Activated naive CD4-positive, alpha-beta T cell treated with anti-CD3 and anti-CD28 coated beads for 36 hours (primary cell): ENCODE measurements at regions not wholly inside any gene's neighbourhood (a gene's known extent, or its start where the extent isn't known, plus 50 kb on each side); places are given as distances from the start of the nearest gene placed in this dataset.
"Not testable (repeated sequence)": the region's sequence is repeated elsewhere in the genome, so short reads cannot be mapped to it uniquely, and the experiment has no call there.

Source experiments
- CTCF ChIA-PET: fragments of 350-600 bp; sonication (Branson Sonifier 250); formaldehyde crosslinking; loops from one replicate; lab custom pipeline; 2021; ENCODE audit warnings: antibody characterized with exemption; lab: Charles Lee
- DNase-seq: peaks from one replicate; pipeline ENCODE4 v3.0.0-alpha.2; 2020
- H3K27ac Mint-ChIP-seq: one replicate; pipeline ENCODE4 v1.8.0; 2021; ENCODE audit warnings: mild to moderate bottlenecking, mixed read lengths
- H3K27me3 Mint-ChIP-seq: one replicate; pipeline ENCODE4 v1.8.0; 2021; ENCODE audit warnings: low read depth, mixed read lengths
- H3K36me3 Mint-ChIP-seq: one replicate; pipeline ENCODE4 v1.8.0; 2021; ENCODE audit warnings: low read depth, mixed read lengths
- H3K4me1 Mint-ChIP-seq: one replicate; pipeline ENCODE4 v1.8.0; 2021; ENCODE audit warnings: low read depth, mixed read lengths
- H3K4me3 Mint-ChIP-seq: one replicate; pipeline ENCODE4 v1.8.0; 2021; ENCODE audit warnings: mild to moderate bottlenecking, moderate library complexity, mixed read lengths
- H3K9me3 Mint-ChIP-seq: one replicate; pipeline ENCODE4 v1.8.0; 2021; ENCODE audit warnings: mixed read lengths
- intact Hi-C: fragments of 100-400 bp; cut with micrococcal nuclease; formaldehyde crosslinking; loops from one replicate; pipeline ENCODE4 v1.15.1; 2023

GRCh38 chr6:978937-979685 lies 286.2 kb upstream of the EXOC2 start:
- CTCF ChIA-PET: no interaction called here
- no peak overlapping the region for H3K27ac Mint-ChIP-seq
- peaks cover 19% of the 10 kb centered on the region for H3K9me3 Mint-ChIP-seq
- peaks cover 22% of the 10 kb centered on the region for H3K27me3 Mint-ChIP-seq
- no peak overlapping the region for H3K4me3 Mint-ChIP-seq
- DNase-seq: no peak
- intact Hi-C loops: no loop called here
- no peaks in the 10 kb centered on the region for H3K4me1 Mint-ChIP-seq
- H3K36me3 Mint-ChIP-seq: no peaks in the 10 kb centered on the region

GRCh38 chr6:977226-977625 lies 284.3 kb upstream of the EXOC2 start:
- DNase-seq, H3K4me3 Mint-ChIP-seq, H3K36me3 Mint-ChIP-seq, CTCF ChIA-PET, H3K27ac Mint-ChIP-seq, intact Hi-C loops, H3K4me1 Mint-ChIP-seq: not testable (repeated sequence)
- peaks cover 24% of the 10 kb centered on the region for H3K27me3 Mint-ChIP-seq
- peaks cover 19% of the 10 kb centered on the region for H3K9me3 Mint-ChIP-seq

- intact Hi-C loops: no loop called here
- Mint-ChIP-seq H3K4me3 (no peak overlapping the region), H3K4me1 (no peaks in the 10 kb centered on the region), H3K36me3 (no peaks in the 10 kb centered on the region), H3K9me3 (peaks cover 13% of the 10 kb centered on the region), H3K27me3 (peaks cover 14% of the 10 kb centered on the region), H3K27ac (no peak overlapping the region)
- CTCF ChIA-PET: no interaction called here
- no peak for DNase-seq
These were observed 279.2 kb upstream of the EXOC2 start for GRCh38 chr6:971981-972640.

- H3K27me3 Mint-ChIP-seq: peaks cover 12% of the 10 kb centered on the region
- no peak overlapping the region for H3K4me3 Mint-ChIP-seq
- H3K36me3 Mint-ChIP-seq: no peaks in the 10 kb centered on the region
- no peaks in the 10 kb centered on the region for H3K9me3 Mint-ChIP-seq
- DNase-seq: no peak
- no peaks in the 10 kb centered on the region for H3K4me1 Mint-ChIP-seq
- CTCF ChIA-PET: no interaction called here
- intact Hi-C loops: no loop called here
- no peak overlapping the region for H3K27ac Mint-ChIP-seq
These were observed 275.9 kb upstream of the EXOC2 start for GRCh38 chr6:968791-969190.

- Mint-ChIP-seq H3K4me1 (no peaks in the 10 kb centered on the region), H3K27me3 (peaks cover 14% of the 10 kb centered on the region), H3K4me3 (no peak overlapping the region), H3K9me3 (no peaks in the 10 kb centered on the region), H3K27ac (no peak overlapping the region), H3K36me3 (no peaks in the 10 kb centered on the region)
- intact Hi-C loops: no loop called here
- CTCF ChIA-PET: no interaction called here
- DNase-seq: no peak
These were observed 274.8 kb upstream of the EXOC2 start for GRCh38 chr6:967701-968100.

- Mint-ChIP-seq H3K36me3 (no peaks in the 10 kb centered on the region), H3K4me1 (no peaks in the 10 kb centered on the region), H3K27me3 (peaks cover 13% of the 10 kb centered on the region), H3K9me3 (no peaks in the 10 kb centered on the region), H3K4me3 (no peak overlapping the region), H3K27ac (no peak overlapping the region)
- no peak for DNase-seq
- intact Hi-C loops: no loop called here
- CTCF ChIA-PET: no interaction called here
These were observed 272.4 kb upstream of the EXOC2 start for GRCh38 chr6:965343-965742.

GRCh38 chr6:963456-963855 lies 270.5 kb upstream of the EXOC2 start:
- CTCF ChIA-PET: no interaction called here

GRCh38 chr6:961407-961960 lies 268.5 kb upstream of the EXOC2 start:
- Mint-ChIP-seq H3K9me3 (no peaks in the 10 kb centered on the region), H3K27me3 (peaks cover 18% of the 10 kb centered on the region), H3K36me3 (no peaks in the 10 kb centered on the region), H3K4me1 (no peaks in the 10 kb centered on the region), H3K27ac (no peak overlapping the region), H3K4me3 (no peak overlapping the region)
- CTCF ChIA-PET: no interaction called here
- no peak for DNase-seq
- intact Hi-C loops: no loop called here

More at GRCh38 chr6:963456-963855, 270.5 kb upstream of the EXOC2 start:
- intact Hi-C loops: no loop called here
- H3K36me3 Mint-ChIP-seq: no peaks in the 10 kb centered on the region
- H3K4me1 Mint-ChIP-seq: no peaks in the 10 kb centered on the region
- no peak overlapping the region for H3K4me3 Mint-ChIP-seq
- DNase-seq: no peak
- peaks cover 13% of the 10 kb centered on the region for H3K27me3 Mint-ChIP-seq
- H3K27ac Mint-ChIP-seq: no peak overlapping the region
- no peaks in the 10 kb centered on the region for H3K9me3 Mint-ChIP-seq

- intact Hi-C loops: no loop called here
- Mint-ChIP-seq H3K4me1 (no peaks in the 10 kb centered on the region), H3K9me3 (no peaks in the 10 kb centered on the region), H3K27me3 (peaks cover 12% of the 10 kb centered on the region), H3K4me3 (no peak overlapping the region), H3K36me3 (no peaks in the 10 kb centered on the region), H3K27ac (no peak overlapping the region)
- DNase-seq: no peak
- CTCF ChIA-PET: no interaction called here
These were observed 267.4 kb upstream of the EXOC2 start for GRCh38 chr6:960356-960755.

GRCh38 chr6:958488-958887 lies 265.5 kb upstream of the EXOC2 start:
- H3K27me3 Mint-ChIP-seq: peaks cover 18% of the 10 kb centered on the region
- H3K9me3 Mint-ChIP-seq: no peaks in the 10 kb centered on the region
- no peak overlapping the region for H3K27ac Mint-ChIP-seq
- CTCF ChIA-PET: interaction anchor here (0.6 kb wide), 1 partner anchor 438 kb away, joined by 3 read pairs; no protein-coding TSS in a partner anchor
- intact Hi-C loops: no loop called here
- H3K4me1 Mint-ChIP-seq: no peaks in the 10 kb centered on the region
- DNase-seq: no peak
- no peaks in the 10 kb centered on the region for H3K36me3 Mint-ChIP-seq
- no peak overlapping the region for H3K4me3 Mint-ChIP-seq

GRCh38 chr6:951399-952181 lies 258.7 kb upstream of the EXOC2 start:
- no peaks in the 10 kb centered on the region for H3K36me3 Mint-ChIP-seq
- intact Hi-C loops: no loop called here
- no peaks in the 10 kb centered on the region for H3K4me1 Mint-ChIP-seq
- CTCF ChIA-PET: interaction anchor here (0.6 kb wide), 1 partner anchor 20 kb away, joined by 3 read pairs; no protein-coding TSS in a partner anchor
- H3K27ac Mint-ChIP-seq: no peak overlapping the region
- H3K27me3 Mint-ChIP-seq: peaks cover 16% of the 10 kb centered on the region
- H3K4me3 Mint-ChIP-seq: no peak overlapping the region
- H3K9me3 Mint-ChIP-seq: no peaks in the 10 kb centered on the region
- DNase-seq: no peak

GRCh38 chr6:947235-947934 lies 254.4 kb upstream of the EXOC2 start:
- Mint-ChIP-seq H3K4me3 (no peak overlapping the region), H3K4me1 (no peaks in the 10 kb centered on the region), H3K27ac (no peak overlapping the region), H3K9me3 (no peaks in the 10 kb centered on the region), H3K27me3 (peaks cover 2% of the 10 kb centered on the region), H3K36me3 (no peaks in the 10 kb centered on the region)
- CTCF ChIA-PET: no interaction called here
- intact Hi-C loops: no loop called here
- no peak for DNase-seq
